ENCODE measurements at regions not wholly inside any gene's neighbourhood (a gene's known extent, or its start where the extent isn't known, plus 50 kb on each side); places are given as distances from the start of the nearest gene placed in this dataset.

- ChIA-PET POLR2A (no interaction called here), RAD21 (ENCODE audit: low non-redundant PET in 1 of 2, low total read pairs in 2 of 2, uncharacterized antibody in 2 of 2, unreplicated experiment in 2 of 2) (no interaction called here), CTCF (no interaction called here)
- H3K36me3 ChIP-seq (ENCODE audit: control insufficient read depth in 1 of 2, insufficient read depth in 2 of 2, low read length in 2 of 2): no peaks in the 10 kb centered on the region
- H2AFZ ChIP-seq (ENCODE audit: low read depth, low read length, poor library complexity, severe bottlenecking): no peak overlapping the region
- H3K9ac ChIP-seq (ENCODE audit: low read length): no peak overlapping the region
- intact Hi-C loops (cut with micrococcal nuclease): no loop called here
- DNase-seq (ENCODE audit: low read depth, low spot score): no peak
- H3K79me2 ChIP-seq (ENCODE audit: insufficient read depth, low read length): no peaks in the 10 kb centered on the region
- TF ChIP-seq CTCF (IDR thresholded peaks at IDR 0.05 in 2 of 3, conservative IDR thresholded peaks at IDR 0.05 in 1 of 3; ENCODE audit: borderline replicate concordance in 1 of 3, insufficient read depth in 1 of 3, low read depth in 2 of 3, low read length in 2 of 3): no peak
- no peak for TF ChIP-seq YY1 (IDR thresholded peaks at IDR 0.05; ENCODE audit: extremely low read depth, insufficient replicate concordance, low read depth, low read length)
- TF ChIP-seq CEBPB (IDR thresholded peaks at IDR 0.05; ENCODE audit: low read depth): no peak
- TF ChIP-seq CBX3 (IDR thresholded peaks at IDR 0.05; ENCODE audit: low read depth): no peak
- TF ChIP-seq TCF7L2 (IDR thresholded peaks at IDR 0.05; ENCODE audit: borderline replicate concordance, extremely low read depth, insufficient read depth, insufficient read length): no peak
- no peak for TF ChIP-seq SP1 (IDR thresholded peaks at IDR 0.05; ENCODE audit: low read depth)
- no peak for TF ChIP-seq JUND (IDR thresholded peaks at IDR 0.05)
- TF ChIP-seq EZH2 (IDR thresholded peaks at IDR 0.05): no peak
- TF ChIP-seq RAD21 (IDR thresholded peaks at IDR 0.05; ENCODE audit: low read depth): no peak
- TF ChIP-seq ELF1 (IDR thresholded peaks at IDR 0.05; ENCODE audit: borderline replicate concordance, low read depth): no peak
- no peak for TF ChIP-seq POLR2AphosphoS5 (IDR thresholded peaks at IDR 0.05; ENCODE audit: low read depth, low read length)
- no peak for TF ChIP-seq EZH2phosphoT487 (IDR thresholded peaks at IDR 0.05; ENCODE audit: borderline replicate concordance)
- no peak for TF ChIP-seq ZBTB33 (IDR thresholded peaks at IDR 0.05; ENCODE audit: extremely low read depth, insufficient replicate concordance, low read length)
- TF ChIP-seq ZFX (IDR thresholded peaks at IDR 0.05): no peak
- no peak for TF ChIP-seq ATF3 (IDR thresholded peaks at IDR 0.05)
- TF ChIP-seq POLR2A (IDR thresholded peaks at IDR 0.05; ENCODE audit: borderline replicate concordance, extremely low read depth, insufficient read depth, insufficient read length): no peak
- no peak for TF ChIP-seq EGR1 (IDR thresholded peaks at IDR 0.05; ENCODE audit: low read depth)
- TF ChIP-seq REST (IDR thresholded peaks at IDR 0.05; ENCODE audit: low read depth): no peak
- H3K4me2 ChIP-seq (ENCODE audit: low read length): no peak overlapping the region
- H3K4me3 ChIP-seq (replicated peaks in 1 of 2; ENCODE audit: low read depth in 1 of 2, low read length in 2 of 2): no peak overlapping the region
- no peak for ATAC-seq
- no peaks in the 10 kb centered on the region for H3K27me3 ChIP-seq (ENCODE audit: insufficient read depth, low read length)
- H3K4me1 ChIP-seq (ENCODE audit: control insufficient read depth in 1 of 2, insufficient read depth in 2 of 2, low read length in 2 of 2): no peaks in the 10 kb centered on the region
- H3K9me2 ChIP-seq (ENCODE audit: insufficient read depth): no peaks in the 10 kb centered on the region
- BruUV-seq (replicated peaks): no TSS peak
- no peak overlapping the region for H3K27ac ChIP-seq (ENCODE audit: low read depth, low read length)
- H4K20me1 ChIP-seq (ENCODE audit: insufficient read depth): no peaks in the 10 kb centered on the region
- peaks cover 0 to 4% of the 10 kb centered on the region in 2 experiments; a peak in 3 of 4 replicates for H3K9me3 ChIP-seq (ENCODE audit: control insufficient read depth in 1 of 2, insufficient read depth in 1 of 2, low read depth in 1 of 2, low read length in 2 of 2)
Measured at GRCh38 chr10:8616166-8616565, 561.7 kb downstream of the GATA3 start.

Data from HCT116 (cell line).